ENCODE measurements at regions not wholly inside any gene's neighbourhood (a gene's known extent, or its start where the extent isn't known, plus 50 kb on each side); places are given as distances from the start of the nearest gene placed in this dataset.

GRCh38 chr15:62494197-62494596, 329.1 kb upstream of the C2CD4B start:
- TF ChIP-seq CTCF (IDR thresholded peaks at IDR 0.05; ENCODE audit: low read depth, low read length, missing input control) (no peak), SP1 (IDR thresholded peaks at IDR 0.05) (no peak), RAD21 (IDR thresholded peaks at IDR 0.05) (no peak), ZBTB33 (IDR thresholded peaks at IDR 0.05) (no peak), JUND (IDR thresholded peaks at IDR 0.05) (no peak), ATF3 (IDR thresholded peaks at IDR 0.05) (no peak), REST (IDR thresholded peaks at IDR 0.05) (no peak), MAX (IDR thresholded peaks at IDR 0.05) (no peak), TAF1 (conservative IDR thresholded peaks at IDR 0.05) (no peak), GABPA (IDR thresholded peaks at IDR 0.05 in 1 of 2, conservative IDR thresholded peaks at IDR 0.05 in 1 of 2) (no peak), HNF4A (conservative IDR thresholded peaks at IDR 0.05) (no peak)

Data from liver (tissue), 3 donors.